ENCODE measurements at regions not wholly inside any gene's neighbourhood (a gene's known extent, or its start where the extent isn't known, plus 50 kb on each side); places are given as distances from the start of the nearest gene placed in this dataset.

DNA sequence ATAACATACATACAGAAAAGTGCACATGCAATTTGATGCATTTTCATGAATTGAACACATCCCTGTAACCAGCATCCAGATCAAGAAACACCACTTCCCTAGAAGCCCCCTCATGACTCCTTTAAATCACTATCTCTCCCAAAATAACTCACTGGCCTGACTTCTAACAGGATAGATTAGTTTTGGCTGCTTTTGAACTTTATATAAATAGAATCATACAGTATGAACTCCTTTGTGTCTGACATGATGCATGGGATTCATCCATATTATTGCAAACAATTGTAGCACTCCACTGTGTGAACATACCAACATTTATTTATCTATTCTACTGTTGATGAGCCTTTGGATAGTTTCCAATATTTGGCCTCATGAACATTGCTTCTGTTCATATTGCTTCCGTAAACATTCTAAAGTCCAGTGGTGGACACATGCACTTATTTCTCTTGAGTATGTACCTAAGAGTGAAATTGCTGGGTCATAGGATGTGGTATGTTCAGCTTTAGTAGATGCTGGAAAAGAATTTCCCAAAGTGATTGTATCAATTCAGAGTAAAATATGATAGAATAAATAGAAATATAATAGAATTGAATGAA, 148.7 kb upstream of the GDNF start:
- H3K27ac ChIP-seq (ENCODE audit: low read length), result no peak overlapping the region
- H3K4me3 ChIP-seq (ENCODE audit: low read length), result no peak overlapping the region
- no peaks in the 10 kb centered on the region for H3K27me3 ChIP-seq (ENCODE audit: insufficient read depth, low read length)
- H3K36me3 ChIP-seq (ENCODE audit: insufficient read depth, low read depth, low read length), result no peaks in the 10 kb centered on the region
- H3K9ac ChIP-seq (ENCODE audit: low read depth, low read length), result no peak overlapping the region
- no peaks in the 10 kb centered on the region for H3K9me3 ChIP-seq (ENCODE audit: insufficient read depth, low read depth, low read length)
- no peaks in the 10 kb centered on the region for H3K4me1 ChIP-seq (ENCODE audit: insufficient read depth, low read length)

- Histone ChIP-seq H3K27ac (ENCODE audit: low read length) (no peak overlapping the region), H3K4me1 (ENCODE audit: insufficient read depth, low read length) (no peaks in the 10 kb centered on the region), H3K27me3 (ENCODE audit: insufficient read depth, low read length) (no peaks in the 10 kb centered on the region), H3K4me3 (ENCODE audit: low read length) (no peak overlapping the region), H3K9ac (ENCODE audit: low read depth, low read length) (no peak overlapping the region), H3K36me3 (ENCODE audit: insufficient read depth, low read depth, low read length) (no peaks in the 10 kb centered on the region), H3K9me3 (ENCODE audit: insufficient read depth, low read depth, low read length) (no peaks in the 10 kb centered on the region; the same call in 1 of the 2 replicates)
These were observed 144.5 kb upstream of the GDNF start for GRCh38 chr5:37984300-37984699.

DNA sequence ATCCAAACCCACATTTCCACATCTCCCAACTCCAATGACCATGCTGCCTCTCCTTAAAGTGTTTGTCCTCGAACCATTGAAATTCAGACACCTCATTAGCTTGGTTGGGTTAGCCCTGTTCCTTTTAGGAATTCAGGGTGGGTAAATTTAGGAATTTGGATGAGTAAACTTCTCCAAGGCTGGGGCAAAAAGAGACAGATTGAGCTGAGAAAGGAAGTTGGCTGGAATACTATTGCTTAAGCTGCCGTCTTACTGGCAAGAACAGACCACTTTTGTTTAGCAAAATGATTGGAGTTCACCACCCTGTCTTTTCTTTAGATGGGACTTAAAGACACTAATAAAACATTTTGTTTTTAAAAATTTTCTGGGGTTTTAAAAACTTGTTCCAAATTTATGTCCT, 143.6 kb upstream of the GDNF start:
- Histone ChIP-seq H3K36me3 (ENCODE audit: insufficient read depth, low read depth, low read length) (no peaks in the 10 kb centered on the region), H3K9ac (ENCODE audit: low read depth, low read length) (no peak overlapping the region), H3K27me3 (ENCODE audit: insufficient read depth, low read length) (no peaks in the 10 kb centered on the region), H3K9me3 (ENCODE audit: insufficient read depth, low read depth, low read length) (no peaks in the 10 kb centered on the region; the same call in 1 of the 2 replicates), H3K4me1 (ENCODE audit: insufficient read depth, low read length) (no peaks in the 10 kb centered on the region), H3K27ac (ENCODE audit: low read length) (no peak overlapping the region), H3K4me3 (ENCODE audit: low read length) (no peak overlapping the region)

DNA sequence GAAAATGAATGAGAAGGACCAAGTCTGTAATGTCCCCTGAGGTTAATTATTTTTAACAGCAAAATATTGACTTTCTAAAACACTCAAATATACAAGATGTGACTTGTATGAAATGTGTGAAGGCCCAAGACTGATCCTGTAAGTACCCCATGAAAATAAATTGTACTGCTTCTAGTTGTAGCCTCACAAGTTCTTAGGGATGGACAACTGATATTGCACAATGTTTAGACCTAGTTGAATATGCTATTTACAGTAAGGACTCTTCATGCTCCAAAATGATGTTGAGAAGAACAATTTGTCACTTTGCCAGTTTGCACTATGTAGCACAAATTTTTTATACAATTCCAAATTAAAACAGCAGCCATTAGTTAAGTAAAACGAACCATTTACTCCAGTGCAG, 139.7 kb upstream of the GDNF start:
- no peak overlapping the region for H3K4me3 ChIP-seq (ENCODE audit: low read length)
- H3K9ac ChIP-seq (ENCODE audit: low read depth, low read length), result no peak overlapping the region
- H3K4me1 ChIP-seq (ENCODE audit: insufficient read depth, low read length), result no peaks in the 10 kb centered on the region
- no peak overlapping the region for H3K27ac ChIP-seq (ENCODE audit: low read length)
- H3K36me3 ChIP-seq (ENCODE audit: insufficient read depth, low read depth, low read length), result no peaks in the 10 kb centered on the region
- no peaks in the 10 kb centered on the region; the same call in 1 of the 2 replicates for H3K9me3 ChIP-seq (ENCODE audit: insufficient read depth, low read depth, low read length)
- H3K27me3 ChIP-seq (ENCODE audit: insufficient read depth, low read length), result no peaks in the 10 kb centered on the region

DNA sequence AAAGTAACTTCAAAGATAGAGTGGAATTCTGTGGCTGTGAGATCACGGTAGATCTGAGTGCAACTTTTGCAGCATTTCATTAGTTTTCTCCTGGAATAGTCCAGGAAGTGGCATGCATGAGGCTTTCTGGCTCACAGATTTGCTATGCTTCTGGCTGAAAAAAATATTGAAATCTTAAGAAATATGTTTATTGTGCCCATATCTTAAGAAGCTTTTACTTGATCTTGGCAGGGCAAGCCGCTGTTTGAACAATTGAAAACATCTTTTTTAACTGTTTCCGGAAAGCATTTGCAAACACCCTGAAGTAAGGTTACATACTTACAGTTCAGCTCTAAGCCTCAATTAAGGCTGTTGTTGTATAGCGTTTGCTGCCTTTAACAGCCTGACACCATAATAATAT, 135.7 kb upstream of the GDNF start:
- H3K27me3 ChIP-seq (ENCODE audit: insufficient read depth, low read length), result no peaks in the 10 kb centered on the region
- H3K4me3 ChIP-seq (ENCODE audit: low read length), result no peak overlapping the region
- no peaks in the 10 kb centered on the region; the same call in 1 of the 2 replicates for H3K9me3 ChIP-seq (ENCODE audit: insufficient read depth, low read depth, low read length)
- H3K36me3 ChIP-seq (ENCODE audit: insufficient read depth, low read depth, low read length), result no peaks in the 10 kb centered on the region
- H3K27ac ChIP-seq (ENCODE audit: low read length), result no peak overlapping the region
- no peak overlapping the region for H3K9ac ChIP-seq (ENCODE audit: low read depth, low read length)
- H3K4me1 ChIP-seq (ENCODE audit: insufficient read depth, low read length), result no peaks in the 10 kb centered on the region

DNA sequence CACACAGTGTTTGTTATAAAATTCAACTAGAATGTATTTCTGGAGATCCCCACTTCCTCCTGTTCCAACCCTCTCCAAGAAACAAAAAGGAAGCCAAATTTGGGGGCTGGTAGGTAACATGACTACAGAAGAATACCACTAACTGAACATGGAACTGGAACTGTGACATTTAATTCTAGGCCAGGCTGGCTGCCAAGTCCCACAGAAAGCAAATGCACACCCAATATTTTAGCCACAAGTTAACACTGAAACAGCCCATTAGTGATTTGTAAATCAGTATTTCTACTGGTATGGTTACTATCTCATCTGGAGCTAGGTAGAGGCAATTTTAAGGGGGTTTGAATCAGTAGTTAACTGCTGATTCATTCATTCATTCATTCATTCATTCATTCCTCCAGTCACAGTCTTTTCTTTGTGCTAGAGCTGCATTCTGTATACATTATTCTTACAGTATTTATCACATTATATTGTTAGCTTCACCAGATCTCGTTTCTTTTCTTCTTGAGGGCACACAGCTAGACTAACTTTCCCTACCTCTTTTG, 131.7 kb upstream of the GDNF start:
- H3K36me3 ChIP-seq (ENCODE audit: insufficient read depth, low read depth, low read length), result no peaks in the 10 kb centered on the region
- H3K27ac ChIP-seq (ENCODE audit: low read length), result no peak overlapping the region
- no peaks in the 10 kb centered on the region for H3K9me3 ChIP-seq (ENCODE audit: insufficient read depth, low read depth, low read length)
- H3K4me3 ChIP-seq (ENCODE audit: low read length), result no peak overlapping the region
- no peaks in the 10 kb centered on the region for H3K4me1 ChIP-seq (ENCODE audit: insufficient read depth, low read length)
- H3K9ac ChIP-seq (ENCODE audit: low read depth, low read length), result no peak overlapping the region
- H3K27me3 ChIP-seq (ENCODE audit: insufficient read depth, low read length), result no peaks in the 10 kb centered on the region

- Histone ChIP-seq H3K27ac (ENCODE audit: low read length) (no peak overlapping the region), H3K4me3 (ENCODE audit: low read length) (no peak overlapping the region), H3K9me3 (ENCODE audit: insufficient read depth, low read depth, low read length) (no peaks in the 10 kb centered on the region), H3K36me3 (ENCODE audit: insufficient read depth, low read depth, low read length) (no peaks in the 10 kb centered on the region), H3K27me3 (ENCODE audit: insufficient read depth, low read length) (no peaks in the 10 kb centered on the region), H3K4me1 (ENCODE audit: insufficient read depth, low read length) (no peaks in the 10 kb centered on the region), H3K9ac (ENCODE audit: low read depth, low read length) (no peak overlapping the region)
These were observed 127.0 kb upstream of the GDNF start for GRCh38 chr5:37966871-37967270.

GRCh38 chr5:37966291-37966690, 126.5 kb upstream of the GDNF start:
- H3K36me3 ChIP-seq (ENCODE audit: insufficient read depth, low read depth, low read length), result no peaks in the 10 kb centered on the region
- H3K4me1 ChIP-seq (ENCODE audit: insufficient read depth, low read length), result no peaks in the 10 kb centered on the region
- no peaks in the 10 kb centered on the region for H3K9me3 ChIP-seq (ENCODE audit: insufficient read depth, low read depth, low read length)
- no peak overlapping the region for H3K27ac ChIP-seq (ENCODE audit: low read length)
- H3K27me3 ChIP-seq (ENCODE audit: insufficient read depth, low read length), result no peaks in the 10 kb centered on the region
- H3K9ac ChIP-seq (ENCODE audit: low read depth, low read length), result no peak overlapping the region
- no peak overlapping the region for H3K4me3 ChIP-seq (ENCODE audit: low read length)

DNA sequence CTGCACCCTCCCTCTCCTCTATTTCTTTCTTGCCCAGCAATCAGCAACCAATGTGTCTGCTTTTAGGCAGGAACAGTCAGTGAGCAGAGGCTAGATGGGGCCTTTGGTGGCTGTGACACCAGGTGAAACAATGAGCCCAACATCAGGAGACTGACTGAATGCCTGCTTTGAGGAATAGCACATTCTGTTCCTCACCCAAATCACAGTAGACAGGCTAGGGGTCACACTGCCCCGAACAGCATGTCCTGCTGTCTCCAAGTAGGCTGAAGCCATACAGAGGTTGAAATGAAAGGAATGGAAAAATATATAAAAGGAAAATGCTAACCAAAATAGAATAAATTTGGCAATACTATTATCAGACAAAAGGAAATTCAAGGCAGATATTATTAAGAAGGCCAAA, 122.5 kb upstream of the GDNF start:
- Histone ChIP-seq H3K27ac (ENCODE audit: low read length) (no peak overlapping the region), H3K36me3 (ENCODE audit: insufficient read depth, low read depth, low read length) (no peaks in the 10 kb centered on the region), H3K9ac (ENCODE audit: low read depth, low read length) (no peak overlapping the region), H3K27me3 (ENCODE audit: insufficient read depth, low read length) (no peaks in the 10 kb centered on the region), H3K9me3 (ENCODE audit: insufficient read depth, low read depth, low read length) (peaks cover 25% of the 10 kb centered on the region), H3K4me1 (ENCODE audit: insufficient read depth, low read length) (no peaks in the 10 kb centered on the region), H3K4me3 (ENCODE audit: low read length) (no peak overlapping the region)

DNA sequence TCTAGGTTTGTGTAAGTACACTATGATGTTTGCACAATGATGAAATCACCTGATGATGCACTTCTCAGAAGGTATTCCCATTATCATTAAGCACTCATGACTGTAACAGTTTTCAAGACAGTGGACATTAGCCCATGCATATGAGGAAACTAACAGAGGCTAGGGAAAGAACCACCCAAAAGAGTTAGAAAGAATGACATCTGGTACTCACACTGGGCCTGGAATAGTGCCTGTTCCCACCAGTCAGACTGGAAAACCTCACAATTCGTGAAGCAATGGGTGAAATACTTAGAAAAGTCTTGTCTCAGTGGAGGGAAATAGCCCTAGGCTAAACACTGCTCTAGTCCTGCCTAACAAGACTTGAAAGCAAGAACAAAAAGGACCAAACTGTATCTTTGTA, 117.4 kb upstream of the GDNF start:
- no peaks in the 10 kb centered on the region for H3K27me3 ChIP-seq (ENCODE audit: insufficient read depth, low read length)
- H3K9ac ChIP-seq (ENCODE audit: low read depth, low read length), result no peak overlapping the region
- H3K4me3 ChIP-seq (ENCODE audit: low read length), result no peak overlapping the region
- peaks cover 29% of the 10 kb centered on the region for H3K9me3 ChIP-seq (ENCODE audit: insufficient read depth, low read depth, low read length)
- no peaks in the 10 kb centered on the region for H3K36me3 ChIP-seq (ENCODE audit: insufficient read depth, low read depth, low read length)
- no peaks in the 10 kb centered on the region for H3K4me1 ChIP-seq (ENCODE audit: insufficient read depth, low read length)
- H3K27ac ChIP-seq (ENCODE audit: low read length), result no peak overlapping the region

DNA sequence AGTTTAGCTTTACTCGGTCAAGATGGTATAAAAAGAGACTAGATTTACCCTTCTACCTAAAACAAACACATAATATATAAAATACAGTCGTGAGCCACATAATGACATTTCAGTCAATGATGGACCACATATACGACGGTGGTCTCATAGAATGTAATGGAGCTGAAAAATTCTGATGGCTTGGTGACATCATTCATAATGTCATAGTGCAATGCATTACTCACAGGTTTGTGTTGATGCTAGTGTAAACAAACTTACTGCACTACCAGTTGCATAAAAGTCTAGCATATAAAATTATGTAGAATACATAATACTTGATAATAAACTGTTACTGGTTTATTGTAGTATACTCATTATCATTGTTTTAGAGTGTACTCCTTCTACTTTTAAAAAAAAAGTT, 115.9 kb upstream of the GDNF start:
- Histone ChIP-seq H3K27ac (ENCODE audit: low read length) (no peak overlapping the region), H3K4me1 (ENCODE audit: insufficient read depth, low read length) (no peaks in the 10 kb centered on the region), H3K9ac (ENCODE audit: low read depth, low read length) (no peak overlapping the region), H3K4me3 (ENCODE audit: low read length) (no peak overlapping the region), H3K36me3 (ENCODE audit: insufficient read depth, low read depth, low read length) (no peaks in the 10 kb centered on the region), H3K9me3 (ENCODE audit: insufficient read depth, low read depth, low read length) (peaks cover 29% of the 10 kb centered on the region), H3K27me3 (ENCODE audit: insufficient read depth, low read length) (no peaks in the 10 kb centered on the region)

DNA sequence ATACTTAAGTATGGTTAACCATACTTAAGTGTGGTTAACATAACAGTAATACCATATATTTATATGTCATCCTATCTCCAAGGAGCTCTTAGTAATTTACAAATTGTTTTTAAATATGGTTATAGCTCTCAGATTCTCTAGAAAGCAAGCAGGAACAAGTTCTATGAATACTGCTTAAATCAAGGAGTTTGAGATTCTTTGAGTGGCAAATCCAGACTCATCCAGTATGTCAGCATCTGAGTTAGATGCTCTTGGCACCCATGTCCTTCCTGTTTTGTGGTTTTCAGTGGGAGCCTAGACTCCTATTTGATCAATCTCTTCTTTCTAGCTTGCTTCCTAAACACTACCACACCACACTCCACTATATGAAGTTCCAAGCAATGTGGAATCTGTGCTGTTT, 114.7 kb upstream of the GDNF start:
- Histone ChIP-seq H3K36me3 (ENCODE audit: insufficient read depth, low read depth, low read length) (no peaks in the 10 kb centered on the region), H3K4me3 (ENCODE audit: low read length) (no peak overlapping the region), H3K9me3 (ENCODE audit: insufficient read depth, low read depth, low read length) (peaks cover 22% of the 10 kb centered on the region), H3K9ac (ENCODE audit: low read depth, low read length) (no peak overlapping the region), H3K27ac (ENCODE audit: low read length) (no peak overlapping the region), H3K27me3 (ENCODE audit: insufficient read depth, low read length) (no peaks in the 10 kb centered on the region), H3K4me1 (ENCODE audit: insufficient read depth, low read length) (no peaks in the 10 kb centered on the region)

Data from iPS-20b (cell line).